GM12891 (cell line): ENCODE measurements at regions not wholly inside any gene's neighbourhood (a gene's known extent, or its start where the extent isn't known, plus 50 kb on each side); places are given as distances from the start of the nearest gene placed in this dataset.

Experiments
- POLR2A ChIP-seq: IDR thresholded peaks from 2 replicates; pipeline ENCODE4 v1.6.1; 2011; ENCODE audit warnings: low read depth, low read length, control low read depth
- POLR2AphosphoS5 ChIP-seq: IDR thresholded peaks from 2 replicates; pipeline ENCODE4 v1.6.1; 2011; ENCODE audit warnings: low read depth, low read length, control low read depth

DNA sequence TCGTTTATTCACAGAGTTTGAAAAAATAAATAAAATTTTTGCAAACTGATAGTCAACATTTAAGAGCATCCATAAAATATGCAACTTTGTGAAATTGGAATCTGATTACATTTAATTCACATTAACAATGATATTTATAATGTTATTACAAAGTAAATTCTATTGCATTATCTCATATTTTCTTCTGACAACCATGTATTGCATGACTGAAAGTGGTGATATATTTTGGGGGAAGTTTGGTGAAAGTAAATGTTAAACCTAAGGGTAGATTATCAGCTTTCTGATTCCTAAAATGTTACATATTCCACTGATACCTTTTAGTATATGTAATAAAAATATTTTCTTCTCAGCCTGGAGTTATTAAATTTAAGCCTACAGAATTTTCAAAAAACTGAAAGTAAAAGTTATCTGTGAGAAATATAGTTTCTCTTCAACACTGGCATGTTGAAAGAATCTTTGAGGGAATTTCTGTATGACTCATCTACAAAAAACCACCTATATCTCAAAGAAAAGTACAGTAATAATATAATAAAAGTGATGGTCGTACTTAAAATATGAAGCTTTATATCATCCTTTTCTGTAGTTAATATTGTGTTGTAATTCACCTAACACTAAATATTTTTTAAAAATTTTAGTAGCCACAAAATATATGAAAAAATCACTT lies 1179.6 kb upstream of the PCDH7 start:
- TF ChIP-seq POLR2AphosphoS5 (no peak), POLR2A (no peak)
